CD4-positive, alpha-beta T cell (primary cell): ENCODE measurements at regions not wholly inside any gene's neighbourhood (a gene's known extent, or its start where the extent isn't known, plus 50 kb on each side); places are given as distances from the start of the nearest gene placed in this dataset.
"Not testable (repeated sequence)": the region's sequence is repeated elsewhere in the genome, so short reads cannot be mapped to it uniquely, and the experiment has no call there.

Experiments
- ATAC-seq: fragments of 200-7000 bp; cut with Tn5 transposase; one replicate; pipeline ENCODE4 v1.10.0; 2022; ENCODE audit warnings: mild to moderate bottlenecking; ENCODE audit not compliant: poor library complexity
- CTCF ChIA-PET: fragments of 350-600 bp; sonication (Branson Sonifier 250); formaldehyde crosslinking; loops from one replicate; lab custom pipeline; 2021; ENCODE audit warnings: antibody characterized with exemption, inconsistent platforms; lab: Charles Lee
- POLR2A ChIA-PET: fragments of 350-600 bp; sonication (Branson Sonifier 250); formaldehyde crosslinking; loops from one replicate; lab custom pipeline; 2021; ENCODE audit warnings: antibody characterized with exemption, inconsistent platforms; lab: Charles Lee
- DNase-seq, 14 experiments: peaks; one replicate each; pipeline ENCODE4 v3.0.0-alpha.2; 2013 to 2020; ENCODE audit warnings: mixed read lengths in 2 of 14
- H3K27ac ChIP-seq, 2 donors: one replicate each; pipeline versions ENCODE4 v1.5.1 to v1.7.0; 2013; ENCODE audit warnings: low read length in 2 of 2, low read depth in 1 of 2, mild to moderate bottlenecking in 1 of 2
- H3K27me3 ChIP-seq, 2 experiments: 1 replicate in 1 of 2; 2 replicates in 1 of 2; pipeline versions ENCODE4 v1.6.1 to v1.7.0; 2013; ENCODE audit warnings: low read length in 2 of 2, control low read depth in 1 of 2, mild to moderate bottlenecking in 1 of 2, moderate library complexity in 1 of 2; ENCODE audit not compliant: insufficient read depth in 2 of 2, control insufficient read depth in 1 of 2
- H3K36me3 ChIP-seq: one replicate; pipeline ENCODE4 v1.6.1; 2013; ENCODE audit warnings: low read length, control low read depth; ENCODE audit not compliant: insufficient read depth
- H3K4me1 ChIP-seq: one replicate; pipeline ENCODE4 v1.6.1; 2013; ENCODE audit warnings: low read length, control low read depth; ENCODE audit not compliant: insufficient read depth
- H3K4me3 ChIP-seq: one replicate; pipeline ENCODE4 v1.5.1; 2013; ENCODE audit warnings: mild to moderate bottlenecking, low read length, moderate library complexity
- H3K9me3 ChIP-seq, 2 experiments: 1 replicate in 1 of 2; 2 replicates in 1 of 2; pipeline versions ENCODE4 v1.6.1 to v1.7.0; 2013; ENCODE audit warnings: low read length in 2 of 2, mild to moderate bottlenecking in 2 of 2, control low read depth in 1 of 2, moderate library complexity in 1 of 2; ENCODE audit not compliant: control insufficient read depth in 1 of 2, insufficient read depth in 1 of 2
- H3K27ac Mint-ChIP-seq: one replicate; pipeline ENCODE4 v1.8.0; 2020; ENCODE audit warnings: mixed read lengths
- H3K27me3 Mint-ChIP-seq: one replicate; pipeline ENCODE4 v1.8.0; 2021; ENCODE audit warnings: mixed read lengths
- H3K36me3 Mint-ChIP-seq: one replicate; pipeline ENCODE4 v1.8.0; 2021; ENCODE audit warnings: low read depth, mixed read lengths
- H3K4me1 Mint-ChIP-seq: one replicate; pipeline ENCODE4 v1.8.0; 2021; ENCODE audit warnings: low read depth, mixed read lengths
- H3K4me3 Mint-ChIP-seq: one replicate; pipeline ENCODE4 v1.8.0; 2020; ENCODE audit warnings: mild to moderate bottlenecking, mixed read lengths
- H3K9me3 Mint-ChIP-seq: one replicate; pipeline ENCODE4 v1.8.0; 2020; ENCODE audit warnings: mixed read lengths
- CTCF ChIP-seq: fragments of 200-600 bp; IDR thresholded peaks from one replicate; pipeline ENCODE4 v1.8.0; 2022; ENCODE audit warnings: antibody characterized with exemption, mild to moderate bottlenecking
- intact Hi-C, 2 experiments: fragments of 100-400 bp; cut with DNase I in 1 of 2; cut with micrococcal nuclease in 1 of 2; formaldehyde crosslinking; loops; one replicate each; pipeline versions ENCODE4 v1.15.1 to v1.9.0; 2023 to 2025; cut with DNase I, micrococcal nuclease

GRCh38 chr2:67323209-67323991, 73.7 kb upstream of the ETAA1 start:
- H3K27ac ChIP-seq, result no peak overlapping the region
- Mint-ChIP-seq H3K9me3 (no peaks in the 10 kb centered on the region), H3K4me1 (no peaks in the 10 kb centered on the region), H3K36me3 (no peaks in the 10 kb centered on the region), H3K27ac (no peak overlapping the region), H3K27me3 (peaks cover 13% of the 10 kb centered on the region), H3K4me3 (no peak overlapping the region)
- ATAC-seq, result no peak
- ChIA-PET CTCF (no interaction called here), POLR2A (no interaction called here)
- no peak for TF ChIP-seq CTCF
- H3K4me3 ChIP-seq, result no peak overlapping the region
- no peaks in the 10 kb centered on the region for H3K9me3 ChIP-seq
- intact Hi-C loops, result no loop called here
- H3K4me1 ChIP-seq, result no peaks in the 10 kb centered on the region
- H3K36me3 ChIP-seq, result no peaks in the 10 kb centered on the region
- no peak for DNase-seq
- peaks cover 0 to 3% of the 10 kb centered on the region in 2 experiments for H3K27me3 ChIP-seq

- no peaks in the 10 kb centered on the region for H3K36me3 Mint-ChIP-seq
- CTCF ChIA-PET, result no interaction called here
- H3K27me3 Mint-ChIP-seq, result peaks cover 12% of the 10 kb centered on the region
- no peaks in the 10 kb centered on the region for H3K9me3 Mint-ChIP-seq
- Histone ChIP-seq H3K36me3 (no peaks in the 10 kb centered on the region), H3K4me3 (no peak overlapping the region), H3K4me1 (no peaks in the 10 kb centered on the region), H3K9me3 (no peaks in the 10 kb centered on the region), H3K27me3 (peaks cover 0 to 3% of the 10 kb centered on the region in 2 experiments), H3K27ac (no peak overlapping the region)
- no peak for DNase-seq
- intact Hi-C loops, result no loop called here
- no peak for ATAC-seq
- no peaks in the 10 kb centered on the region for H3K4me1 Mint-ChIP-seq
- no peak for TF ChIP-seq CTCF
- H3K4me3 Mint-ChIP-seq, result no peak overlapping the region
- no peak overlapping the region for H3K27ac Mint-ChIP-seq
- POLR2A ChIA-PET, result no interaction called here
These were observed 67.6 kb upstream of the ETAA1 start for GRCh38 chr2:67329513-67329912.

- ATAC-seq (no peak), DNase-seq (no peak)
- peaks cover 0 to 3% of the 10 kb centered on the region in 2 experiments for H3K27me3 ChIP-seq
- no peaks in the 10 kb centered on the region for H3K4me1 ChIP-seq
- no peaks in the 10 kb centered on the region for H3K9me3 Mint-ChIP-seq
- H3K36me3 Mint-ChIP-seq, result no peaks in the 10 kb centered on the region
- no peaks in the 10 kb centered on the region for H3K9me3 ChIP-seq
- H3K4me1 Mint-ChIP-seq, result no peaks in the 10 kb centered on the region
- H3K4me3 Mint-ChIP-seq, result no peak overlapping the region
- no peak overlapping the region for H3K4me3 ChIP-seq
- H3K27ac ChIP-seq, result no peak overlapping the region
- ChIA-PET CTCF (no interaction called here), POLR2A (no interaction called here)
- no peaks in the 10 kb centered on the region for H3K36me3 ChIP-seq
- peaks cover 10% of the 10 kb centered on the region for H3K27me3 Mint-ChIP-seq
- intact Hi-C loops, result no loop called here
- no peak for TF ChIP-seq CTCF
- H3K27ac Mint-ChIP-seq, result no peak overlapping the region
These were observed 67.2 kb upstream of the ETAA1 start for GRCh38 chr2:67329951-67330350.

GRCh38 chr2:67331419-67332086, 65.6 kb upstream of the ETAA1 start:
- H3K27me3 Mint-ChIP-seq, H3K27me3 ChIP-seq, H3K9me3 Mint-ChIP-seq, CTCF ChIA-PET, H3K36me3 ChIP-seq, H3K4me3 Mint-ChIP-seq, DNase-seq, H3K36me3 Mint-ChIP-seq, H3K4me1 Mint-ChIP-seq, H3K27ac Mint-ChIP-seq, H3K4me1 ChIP-seq, intact Hi-C loops, H3K9me3 ChIP-seq, POLR2A ChIA-PET, H3K27ac ChIP-seq, ATAC-seq, H3K4me3 ChIP-seq: not testable (repeated sequence)
